ENCODE measurements at regions not wholly inside any gene's neighbourhood (a gene's known extent, or its start where the extent isn't known, plus 50 kb on each side); places are given as distances from the start of the nearest gene placed in this dataset.

GRCh38 chr16:55003916-55004315 lies 73.3 kb downstream of the IRX5 start:
- TF ChIP-seq CTCF (IDR thresholded peaks at IDR 0.05; ENCODE audit: insufficient read depth, low read length) = no peak
- DNase-seq (ENCODE audit: low read depth) = no peak
- H3K4me3 ChIP-seq (ENCODE audit: low read depth, low read length) = no peak overlapping the region

GRCh38 chr16:55007504-55007903 lies 76.8 kb downstream of the IRX5 start:
- no peak overlapping the region for H3K4me3 ChIP-seq (ENCODE audit: low read depth, low read length)
- no peak for DNase-seq (ENCODE audit: low read depth)
- no peak for TF ChIP-seq CTCF (IDR thresholded peaks at IDR 0.05; ENCODE audit: insufficient read depth, low read length)

- no peak for TF ChIP-seq CTCF (IDR thresholded peaks at IDR 0.05; ENCODE audit: insufficient read depth, low read length)
- no peak for DNase-seq (ENCODE audit: low read depth)
- H3K4me3 ChIP-seq (ENCODE audit: low read depth, low read length) = no peak overlapping the region
Measured at GRCh38 chr16:55008836-55009510, 78.3 kb downstream of the IRX5 start.

- no peak for TF ChIP-seq CTCF (IDR thresholded peaks at IDR 0.05; ENCODE audit: insufficient read depth, low read length)
- no peak for DNase-seq (ENCODE audit: low read depth)
- H3K4me3 ChIP-seq (ENCODE audit: low read depth, low read length) = no peak overlapping the region
Measured at GRCh38 chr16:55009581-55009980, 78.9 kb downstream of the IRX5 start.

GRCh38 chr16:55010492-55011160 lies 80.0 kb downstream of the IRX5 start:
- TF ChIP-seq CTCF (IDR thresholded peaks at IDR 0.05; ENCODE audit: insufficient read depth, low read length) = no peak
- no peak overlapping the region for H3K4me3 ChIP-seq (ENCODE audit: low read depth, low read length)
- DNase-seq (ENCODE audit: low read depth) = no peak

- no peak for DNase-seq (ENCODE audit: low read depth)
- no peak overlapping the region for H3K4me3 ChIP-seq (ENCODE audit: low read depth, low read length)
- TF ChIP-seq CTCF (IDR thresholded peaks at IDR 0.05; ENCODE audit: insufficient read depth, low read length) = no peak
Measured at GRCh38 chr16:55012362-55012761, 81.7 kb downstream of the IRX5 start.

All from fibroblast of the aortic adventitia (primary cell).